Mammary epithelial cell (primary cell): ENCODE measurements at regions not wholly inside any gene's neighbourhood (a gene's known extent, or its start where the extent isn't known, plus 50 kb on each side); places are given as distances from the start of the nearest gene placed in this dataset.

ENCODE experiments used
- CTCF ChIP-seq, 2 donors: IDR thresholded peaks in 1 of 2; conservative IDR thresholded peaks in 1 of 2; 2 replicates each; pipeline ENCODE4 v1.5.1; 2011 to 2012; ENCODE audit warnings: inconsistent platforms in 2 of 2, low read length in 2 of 2, mild to moderate bottlenecking in 2 of 2, control low read depth in 1 of 2, low read depth in 1 of 2; ENCODE audit not compliant: insufficient read depth in 1 of 2; ENCODE audit errors: extremely low read depth in 1 of 2
- EZH2 ChIP-seq: IDR thresholded peaks from 2 replicates; pipeline ENCODE4 v1.6.1; 2012; ENCODE audit warnings: low read length, inconsistent platforms, borderline replicate concordance

- TF ChIP-seq CTCF (conservative IDR thresholded peaks at IDR 0.05 in 1 of 2, IDR thresholded peaks at IDR 0.05 in 1 of 2; ENCODE audit: extremely low read depth in 1 of 2, insufficient read depth in 1 of 2, low read depth in 1 of 2, low read length in 2 of 2) (no peak), EZH2 (no peak)
Measured at GRCh38 chr11:28464252-28464867, 356.2 kb downstream of the METTL15 start.
